HFF-Myc (cell line): ENCODE measurements at regions not wholly inside any gene's neighbourhood (a gene's known extent, or its start where the extent isn't known, plus 50 kb on each side); places are given as distances from the start of the nearest gene placed in this dataset.

Experiments used
- DNase-seq: peaks from one replicate; pipeline ENCODE4 v3.0.0-alpha.2; 2011; ENCODE audit warnings: low read depth; ENCODE audit errors: extremely low read depth
- H3K4me3 ChIP-seq: replicated peaks from 2 replicates; pipeline ENCODE4 v1.5.1; 2011; ENCODE audit warnings: low read depth, mild to moderate bottlenecking, control low read depth, low read length
- CTCF ChIP-seq: IDR thresholded peaks from 2 replicates; pipeline ENCODE4 v1.5.1; 2012; ENCODE audit warnings: mild to moderate bottlenecking, low read depth, low read length, control low read depth; ENCODE audit errors: missing control alignments

- DNase-seq: no peak
- no peak for TF ChIP-seq CTCF
- H3K4me3 ChIP-seq: no peak overlapping the region
Measured at GRCh38 chr3:153328690-153329089, 166.7 kb downstream of the RAP2B start.

GRCh38 chr3:153330901-153331300 lies 168.9 kb downstream of the RAP2B start:
- no peak overlapping the region for H3K4me3 ChIP-seq
- no peak for DNase-seq
- TF ChIP-seq CTCF: no peak

GRCh38 chr3:153331676-153332075 lies 169.7 kb downstream of the RAP2B start:
- TF ChIP-seq CTCF: no peak
- DNase-seq: no peak
- no peak overlapping the region for H3K4me3 ChIP-seq

GRCh38 chr3:153334558-153334957 lies 172.5 kb downstream of the RAP2B start:
- no peak overlapping the region for H3K4me3 ChIP-seq
- no peak for DNase-seq
- no peak for TF ChIP-seq CTCF

GRCh38 chr3:153337369-153337768 lies 175.3 kb downstream of the RAP2B start:
- no peak for DNase-seq
- H3K4me3 ChIP-seq: no peak overlapping the region
- no peak for TF ChIP-seq CTCF

GRCh38 chr3:153338487-153338886 lies 176.5 kb downstream of the RAP2B start:
- TF ChIP-seq CTCF: no peak
- H3K4me3 ChIP-seq: no peak overlapping the region
- no peak for DNase-seq

GRCh38 chr3:153339065-153339464 lies 177.0 kb downstream of the RAP2B start:
- no peak overlapping the region for H3K4me3 ChIP-seq
- TF ChIP-seq CTCF: no peak
- DNase-seq: no peak
